Keratinocyte (primary cell): ENCODE measurements at regions not wholly inside any gene's neighbourhood (a gene's known extent, or its start where the extent isn't known, plus 50 kb on each side); places are given as distances from the start of the nearest gene placed in this dataset.

Experiments
- CTCF ChIP-seq, 3 experiments: IDR thresholded peaks in 1 of 3; conservative IDR thresholded peaks in 1 of 3; optimal IDR thresholded peaks in 1 of 3; 2 replicates in 2 of 3; 3 replicates in 1 of 3; pipeline versions ENCODE3 to v1.5.1; 2011; ENCODE audit warnings: low read length in 3 of 3, mild to moderate bottlenecking in 3 of 3, moderate library complexity in 2 of 3, control low read depth in 1 of 3, inconsistent platforms in 1 of 3; ENCODE audit not compliant: insufficient read depth in 2 of 3; ENCODE audit errors: extremely low read depth in 1 of 3
- EZH2 ChIP-seq: IDR thresholded peaks from one replicate; pipeline ENCODE4 v1.6.1; 2012; ENCODE audit warnings: inconsistent platforms, mild to moderate bottlenecking, low read length, moderate library complexity

- TF ChIP-seq CTCF (optimal IDR thresholded peaks at IDR 0.05 in 1 of 3, IDR thresholded peaks at IDR 0.05 in 1 of 3, conservative IDR thresholded peaks at IDR 0.05 in 1 of 3; ENCODE audit: extremely low read depth in 1 of 3, insufficient read depth in 2 of 3, low read length in 3 of 3) (no peak), EZH2 (no peak)
Observed at GRCh38 chr14:84591827-84592445, 938.0 kb upstream of the FLRT2 start.
